Left cardiac atrium (tissue), 4 donors: ENCODE measurements at regions not wholly inside any gene's neighbourhood (a gene's known extent, or its start where the extent isn't known, plus 50 kb on each side); places are given as distances from the start of the nearest gene placed in this dataset.

Experiments used
- ATAC-seq, 2 donors: fragments of 200-7000 bp; cut with Tn5 transposase; one replicate each; pipeline ENCODE4 v1.9.1; 2020; ENCODE audit warnings: mild to moderate bottlenecking in 2 of 2, moderate library complexity in 2 of 2
- DNase-seq: peaks from one replicate; pipeline ENCODE4 v3.0.0-alpha.2; 2020
- intact Hi-C, 2 donors: fragments of 100-400 bp; cut with DNase I; formaldehyde crosslinking; loops; one replicate each; pipeline versions ENCODE4 v1.14.1 to v1.15.1; 2022 to 2023
- donor health status: DM: no; HTN: yes; CAD: no.
- donor health status: DM: no; HTN: yes; CAD: no; lungs with severe emphysema.
- donor health status: DM: yes; HTN: yes; CAD: no.
- donor health status: Dilated cardiomyopathy.

DNA sequence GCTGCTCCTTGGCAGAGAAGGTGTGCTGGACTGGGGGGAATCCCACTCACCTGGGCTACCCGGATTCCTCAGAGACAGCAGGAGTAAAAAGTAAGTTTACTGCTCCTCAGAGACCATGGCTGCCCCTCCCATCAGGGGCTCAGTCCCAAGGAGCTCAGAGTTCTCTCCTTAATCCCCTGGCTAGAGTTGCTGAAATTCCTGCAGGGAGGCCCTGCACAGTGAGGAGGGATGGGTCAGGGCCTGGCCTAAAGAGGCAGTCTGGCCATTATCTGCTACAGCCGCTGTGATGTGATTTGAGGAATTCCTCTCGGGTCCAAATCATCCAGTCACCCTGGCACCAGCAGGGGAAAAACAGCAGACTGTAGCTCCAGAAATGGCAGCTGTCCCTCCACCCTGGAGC lies 502.5 kb downstream of the PCDH17 start:
- DNase-seq (no peak), ATAC-seq (peak in 1 of 2 donors; percentile 34)
- intact Hi-C loops, result no loop called here

DNA sequence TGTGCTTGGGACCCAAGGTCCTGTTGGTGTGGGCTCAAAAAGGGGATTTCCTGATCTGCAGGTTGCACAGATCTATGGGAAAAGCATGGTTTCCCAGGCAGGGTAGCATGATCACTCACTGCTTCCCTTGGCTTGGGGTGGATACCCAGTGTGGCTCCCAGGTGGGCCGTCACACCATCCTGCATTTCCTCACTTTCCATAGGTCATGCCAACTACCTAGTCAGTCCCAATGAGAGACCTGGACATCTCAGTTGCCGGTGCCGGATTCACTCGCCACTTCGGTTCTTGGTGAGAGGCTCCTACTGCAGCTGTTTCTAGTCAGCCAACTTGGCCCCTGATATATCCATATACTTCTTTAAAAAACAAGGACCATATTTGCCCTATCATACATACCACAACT lies 503.0 kb downstream of the PCDH17 start:
- intact Hi-C loops, result no loop called here
- ATAC-seq (peak in 1 of 2 donors; percentile 12), DNase-seq (no peak)

DNA sequence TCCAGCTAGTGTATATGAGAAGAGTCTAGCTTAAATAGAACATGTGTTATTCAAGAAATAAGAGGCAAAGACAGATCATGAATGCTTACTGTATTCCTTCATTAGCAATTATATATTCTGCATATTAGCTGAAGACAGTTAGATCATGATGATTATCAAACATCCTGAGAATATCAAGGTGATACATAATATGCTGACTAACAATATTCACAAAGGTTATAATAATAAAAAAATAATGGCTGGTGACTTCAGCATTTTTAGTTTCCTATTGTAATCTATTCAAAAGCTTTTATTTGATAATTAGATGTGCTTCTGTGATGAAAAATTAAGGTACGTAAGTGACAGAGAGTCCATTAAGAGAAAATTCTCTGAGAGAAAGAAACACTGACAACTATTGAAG lies 511.4 kb downstream of the PCDH17 start:
- no peak for DNase-seq
- no peak for ATAC-seq
- intact Hi-C loops, result no loop called here

DNA sequence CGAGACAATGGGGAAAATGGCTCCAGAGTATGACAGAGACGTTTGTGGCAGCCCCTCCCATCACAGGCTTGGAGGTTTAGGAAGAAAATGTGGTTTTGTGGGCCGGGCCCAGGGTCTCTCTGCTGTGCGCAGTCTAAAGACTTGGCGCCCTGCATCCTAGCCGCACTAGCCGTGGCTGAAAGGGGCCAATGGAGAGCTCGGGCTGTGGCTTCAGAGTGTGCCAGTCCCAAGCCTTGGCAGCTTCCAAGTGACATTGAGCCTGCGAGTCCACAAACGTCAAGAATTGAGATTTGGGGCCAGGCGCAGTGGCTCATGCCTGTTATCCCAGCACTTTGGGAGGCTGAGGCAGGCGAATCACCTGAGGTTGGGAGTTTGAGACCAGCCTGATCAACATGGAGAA lies 513.1 kb downstream of the PCDH17 start:
- intact Hi-C loops, result no loop called here
- DNase-seq, result no peak
- ATAC-seq, result no peak

DNA sequence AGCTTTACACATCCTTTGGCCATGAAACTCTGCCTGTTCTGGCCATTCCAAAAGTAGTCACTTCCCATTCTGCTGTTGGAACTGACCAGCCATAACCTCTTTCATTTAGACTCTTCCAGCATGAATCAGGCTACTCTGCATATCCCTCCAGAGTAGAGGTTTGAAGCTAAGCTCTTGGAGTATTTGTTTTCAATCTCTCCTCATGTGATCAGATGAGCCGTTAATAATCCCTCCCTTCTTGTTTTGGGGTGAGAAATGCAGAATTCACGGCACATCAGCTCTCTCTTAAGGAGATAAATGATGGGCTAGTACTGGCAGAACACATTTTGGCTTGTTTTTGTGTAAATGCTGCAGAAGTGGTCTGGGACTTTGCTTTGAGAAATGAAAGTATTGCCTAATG lies 519.9 kb downstream of the PCDH17 start:
- intact Hi-C loops, result no loop called here
- ATAC-seq (no peak), DNase-seq (no peak)

DNA sequence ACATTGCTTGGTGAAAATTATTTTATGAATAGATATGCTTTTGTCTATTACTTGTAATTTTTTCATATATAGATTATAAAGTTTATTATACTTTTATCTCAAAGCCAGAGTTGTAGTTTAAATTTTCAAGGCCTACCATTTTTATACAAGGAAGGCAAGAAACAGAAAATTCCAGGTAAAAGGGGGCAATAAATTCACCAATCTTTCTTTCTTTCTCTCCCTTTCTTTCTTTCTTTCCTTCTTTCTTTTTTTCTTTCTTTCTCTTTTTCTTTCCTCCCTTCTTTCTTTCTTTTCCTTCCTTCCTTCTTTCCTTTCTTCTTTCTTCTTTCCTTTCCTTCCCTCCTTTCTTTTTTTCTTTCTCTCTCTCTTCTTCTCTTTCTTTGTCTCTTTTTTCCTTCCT lies 529.4 kb downstream of the PCDH17 start:
- intact Hi-C loops, result no loop called here
- ATAC-seq, result no peak
- no peak for DNase-seq

DNA sequence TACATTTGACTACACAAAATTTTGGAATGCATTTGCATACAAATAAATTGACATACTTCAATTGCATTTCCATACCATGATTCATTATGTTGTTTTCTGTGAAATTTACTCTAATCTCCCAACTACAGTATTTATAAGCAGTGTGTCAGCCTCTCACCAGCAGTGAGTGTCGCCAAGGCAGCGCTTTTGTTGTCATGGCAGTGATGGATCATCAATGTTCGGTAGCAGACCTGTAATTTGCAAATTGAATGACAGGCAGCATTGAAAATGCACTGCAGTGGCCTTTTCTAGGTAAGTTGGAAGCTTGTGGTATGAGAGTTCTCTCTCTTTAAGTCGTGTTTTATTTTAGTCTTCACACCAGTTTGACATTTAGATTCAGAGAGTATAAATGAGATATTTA lies 534.1 kb downstream of the PCDH17 start:
- DNase-seq, result no peak
- ATAC-seq, result no peak

DNA sequence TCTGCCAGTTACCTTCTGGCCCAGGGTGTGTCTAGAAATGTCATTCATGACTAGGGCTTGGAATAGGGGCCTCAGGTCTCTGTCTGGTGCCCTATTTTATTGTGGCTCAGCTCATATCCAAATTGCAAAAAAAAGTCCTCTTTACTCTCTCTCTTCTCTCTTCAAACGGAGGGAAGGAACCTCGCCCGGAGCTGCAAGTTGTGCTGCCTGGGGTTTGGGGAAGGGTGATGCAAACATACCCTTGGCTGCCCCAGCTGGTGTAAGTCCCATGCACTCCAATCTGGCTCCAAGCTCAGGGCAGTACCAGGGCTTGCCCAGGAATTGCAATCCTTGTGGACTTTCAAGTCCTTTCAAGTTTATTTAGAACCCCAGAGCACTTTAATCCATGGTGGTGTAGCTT lies 549.6 kb downstream of the PCDH17 start:
- no peak for ATAC-seq
- no peak for DNase-seq
- intact Hi-C loops, result no loop called here

More for the DNA sequence above, 534.1 kb downstream of the PCDH17 start:
- intact Hi-C loops, result no loop called here

DNA sequence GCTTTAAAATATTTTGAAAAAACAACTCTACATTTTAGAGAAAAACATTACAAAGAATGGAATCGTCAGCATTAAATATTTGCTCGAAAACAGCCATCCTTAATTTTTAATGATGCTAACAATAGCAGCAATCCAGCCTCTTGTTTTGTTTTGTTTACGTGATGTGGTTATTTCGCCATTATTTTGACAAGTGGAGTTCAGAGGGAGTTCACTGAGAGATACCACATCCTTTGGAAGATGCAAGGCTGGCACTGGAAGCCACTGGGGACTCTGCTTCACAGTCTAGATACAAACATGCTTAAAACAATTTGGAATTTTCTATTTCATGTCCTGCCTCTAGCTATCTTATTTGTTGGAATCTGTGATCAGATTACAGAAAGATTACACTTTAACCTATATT lies 556.3 kb downstream of the PCDH17 start:
- no peak for DNase-seq
- no peak for ATAC-seq
- intact Hi-C loops, result no loop called here

DNA sequence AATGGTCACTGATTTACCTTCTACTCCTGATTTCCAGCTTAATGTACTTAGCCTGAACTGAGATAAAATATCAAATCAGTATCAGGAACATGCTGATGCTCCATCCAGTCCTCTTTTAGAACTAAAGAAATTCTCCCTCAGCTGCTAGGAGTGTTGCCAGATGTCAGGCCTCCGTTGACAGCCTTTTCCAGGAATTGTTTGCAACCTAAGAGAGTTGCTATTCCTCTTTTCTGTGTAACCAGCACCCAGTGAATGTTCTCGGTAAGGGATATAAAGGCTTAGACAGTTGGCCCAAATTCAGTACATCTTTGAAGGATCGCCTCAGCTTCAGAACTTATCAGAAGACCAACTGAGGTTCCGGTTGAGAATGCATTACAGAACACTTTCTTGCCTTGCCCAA lies 559.0 kb downstream of the PCDH17 start:
- no peak for DNase-seq
- intact Hi-C loops, result no loop called here
- ATAC-seq, result peak in 1 of 2 donors; percentile 54

DNA sequence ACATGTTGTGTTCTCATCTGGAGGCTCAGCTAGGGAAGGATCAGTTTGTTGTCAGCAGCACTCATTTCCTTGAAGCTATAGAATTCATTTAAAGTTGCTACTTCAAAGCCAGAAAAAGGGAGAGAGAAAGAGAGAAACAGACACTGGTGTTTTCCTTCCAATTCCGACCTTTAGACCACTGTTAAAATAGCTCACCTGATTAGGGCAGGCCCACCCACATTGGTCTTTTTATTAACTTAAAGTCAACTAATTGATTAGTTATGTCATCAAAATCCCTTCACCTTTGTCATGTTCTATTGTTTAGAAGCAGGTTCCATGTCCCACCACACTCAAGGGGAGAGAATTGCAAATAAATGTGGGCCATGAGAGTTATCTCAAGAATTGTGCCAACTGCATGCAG lies 560.2 kb downstream of the PCDH17 start:
- no peak for ATAC-seq

DNA sequence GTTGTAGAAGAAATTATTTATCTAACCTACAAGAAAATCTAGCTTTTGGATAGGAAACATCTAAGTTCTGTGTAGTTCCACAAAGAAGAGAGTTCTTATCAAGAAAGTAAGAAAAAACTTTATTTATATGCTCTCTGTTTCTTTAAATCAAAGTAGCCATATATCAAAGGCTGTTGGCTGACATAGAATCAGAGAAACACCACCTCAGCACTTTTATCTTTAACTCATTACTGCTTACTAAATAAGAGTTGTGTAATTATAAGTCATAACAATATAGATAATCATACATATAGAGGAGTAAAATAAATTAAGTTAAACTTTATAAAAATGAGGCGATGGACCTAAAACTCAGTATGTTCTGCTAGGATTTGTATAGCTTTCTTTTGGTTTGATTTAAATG lies 570.6 kb downstream of the PCDH17 start:
- ATAC-seq, result no peak
- intact Hi-C loops, result no loop called here
- no peak for DNase-seq

More for the DNA sequence above, 560.2 kb downstream of the PCDH17 start:
- intact Hi-C loops, result no loop called here
- no peak for DNase-seq

DNA sequence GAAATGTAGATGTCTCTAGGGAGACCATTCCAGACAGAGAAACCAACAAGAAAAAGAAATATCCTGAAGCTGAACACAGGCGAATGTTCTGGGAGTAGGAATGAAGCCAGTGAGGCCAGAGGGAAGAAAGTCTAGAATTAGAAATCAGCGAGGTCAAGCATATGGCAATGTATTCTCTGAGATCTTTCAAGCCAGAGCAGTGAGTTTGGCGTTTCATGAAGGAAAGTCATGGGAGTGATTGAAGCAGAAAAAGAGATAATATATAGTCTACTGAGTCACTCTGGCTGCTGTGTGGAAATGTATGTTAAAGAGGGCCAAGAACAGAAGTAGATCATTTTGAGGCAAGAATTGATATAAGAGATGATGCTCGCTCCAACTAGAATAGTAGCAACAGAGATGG lies 576.0 kb downstream of the PCDH17 start:
- intact Hi-C loops, result no loop called here
- no peak for DNase-seq
- no peak for ATAC-seq

DNA sequence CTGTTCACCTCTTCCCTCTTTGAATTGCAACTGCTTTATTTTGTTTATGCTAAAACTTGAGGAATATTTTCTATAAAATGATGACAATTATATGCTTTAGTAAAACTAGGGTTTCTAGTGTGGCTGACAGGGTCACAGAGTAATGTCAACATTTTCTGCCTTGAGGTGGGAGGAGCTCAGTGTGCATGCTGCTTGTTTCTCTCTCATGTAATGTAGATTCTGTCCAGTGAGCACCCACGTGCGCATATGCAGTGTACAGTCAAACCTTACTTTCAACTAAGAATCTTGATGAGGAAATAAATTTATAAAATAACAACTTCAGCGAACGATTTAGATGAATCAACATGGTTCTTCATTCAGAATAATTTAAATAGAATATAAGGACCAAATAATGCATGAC lies 603.9 kb downstream of the PCDH17 start:
- ATAC-seq (no peak), DNase-seq (no peak)
- intact Hi-C loops, result no loop called here

DNA sequence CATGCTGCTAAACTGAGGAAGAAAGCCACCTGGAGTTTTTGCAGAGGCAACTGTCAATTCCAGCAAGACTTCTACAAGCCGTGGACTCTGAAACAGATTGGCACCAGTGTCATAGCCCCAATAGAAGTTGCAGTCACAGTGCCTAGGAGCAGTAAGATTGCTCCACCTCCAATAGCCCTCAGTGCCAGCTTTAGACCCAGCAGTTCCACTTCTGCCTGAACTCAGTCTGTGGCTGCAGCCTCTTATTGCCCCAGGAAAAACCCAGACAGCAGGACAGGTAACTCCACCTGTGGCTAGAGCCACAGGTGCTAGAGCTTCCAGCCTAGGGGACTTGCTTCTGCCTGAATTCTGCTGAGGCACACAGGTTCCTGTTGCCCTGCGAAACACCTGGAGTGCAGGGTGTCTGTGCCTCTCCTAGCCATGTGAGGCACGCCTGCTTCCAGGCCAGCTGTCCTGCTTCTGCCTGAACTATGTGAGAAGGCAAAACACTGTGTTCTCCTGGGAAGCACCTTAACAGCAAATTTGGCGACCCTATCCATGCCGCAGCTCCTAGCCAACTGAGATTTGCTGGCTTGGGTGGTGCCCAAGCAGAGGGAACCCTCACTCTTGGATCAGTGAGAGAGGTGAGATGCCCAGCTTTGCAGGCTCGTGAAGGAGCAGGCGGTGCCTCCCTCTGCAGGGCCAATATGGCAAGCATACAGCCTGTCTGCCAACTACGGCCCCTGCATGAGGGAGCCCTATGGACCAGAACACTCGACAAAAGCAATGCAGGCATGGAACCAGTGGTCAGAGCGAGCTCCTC lies 607.6 kb downstream of the PCDH17 start:
- intact Hi-C loops, result no loop called here
- DNase-seq, result no peak
- peak; percentile 11 to 62 for ATAC-seq

DNA sequence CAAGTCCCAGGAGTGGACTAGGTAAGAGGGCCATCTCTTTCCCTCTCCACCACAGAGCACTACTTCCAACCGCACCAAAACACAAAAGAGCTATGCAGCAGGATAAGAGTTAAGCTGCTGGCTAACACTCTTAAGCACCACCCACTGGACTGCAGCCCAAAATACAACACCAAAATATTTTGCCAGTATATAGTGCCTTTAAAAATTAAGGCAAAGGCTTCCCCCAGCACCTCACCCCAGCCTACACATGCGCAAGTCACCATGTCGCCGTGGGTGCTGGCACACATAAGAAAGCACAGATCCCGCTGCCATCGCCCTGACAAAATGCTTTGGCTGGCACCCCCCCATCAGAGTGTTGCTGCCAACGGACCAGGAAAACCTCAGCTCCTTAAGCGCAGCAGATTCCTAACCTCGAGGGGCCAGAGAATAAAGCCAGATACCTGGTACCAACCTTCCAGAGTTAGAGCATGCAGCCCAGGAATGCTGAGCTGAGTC lies 608.3 kb downstream of the PCDH17 start:
- intact Hi-C loops, result no loop called here
- ATAC-seq (peak; percentile 46 to 70), DNase-seq (no peak)

DNA sequence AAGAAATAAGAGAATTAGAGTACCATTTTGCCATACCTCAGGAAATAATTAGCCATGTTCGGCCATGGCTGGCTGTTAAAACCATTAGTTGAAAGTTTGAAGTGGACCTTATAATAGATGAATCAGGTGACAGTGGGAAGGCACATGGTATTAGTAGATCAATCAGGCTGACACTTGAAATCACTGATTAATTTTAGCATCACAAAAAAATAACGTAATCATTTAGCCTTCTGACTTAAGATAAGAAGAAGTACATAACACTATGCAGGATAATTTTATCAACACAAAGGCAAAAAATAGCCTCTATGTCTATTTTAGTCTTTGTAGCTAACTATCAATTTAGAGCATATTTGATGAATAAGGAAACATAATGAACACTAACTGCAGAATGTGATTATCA lies 615.5 kb downstream of the PCDH17 start:
- peak; percentile 16 to 50 for ATAC-seq
- intact Hi-C loops, result no loop called here

DNA sequence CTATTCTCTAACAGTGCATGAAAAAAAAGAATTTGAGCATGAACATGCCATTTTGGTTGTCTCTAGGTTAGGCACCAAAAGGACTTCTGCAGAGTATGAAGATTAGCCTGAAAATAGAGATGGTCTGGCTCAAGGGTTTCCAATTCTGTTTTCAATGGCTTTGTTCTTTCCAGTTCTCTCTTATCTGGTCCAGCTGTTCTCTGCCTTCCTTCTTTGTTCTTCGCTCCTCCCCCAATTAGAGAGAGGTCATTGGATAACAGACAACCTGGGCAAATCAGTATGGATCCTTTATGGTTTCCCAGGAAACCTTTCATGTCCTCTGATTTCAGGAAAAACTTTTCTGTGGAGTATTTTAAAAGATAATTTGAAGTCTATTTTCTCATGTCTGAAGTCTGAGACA lies 623.4 kb downstream of the PCDH17 start:
- no peak for DNase-seq
- ATAC-seq, result no peak
- intact Hi-C loops, result no loop called here

More for the DNA sequence above, 615.5 kb downstream of the PCDH17 start:
- no peak for DNase-seq

DNA sequence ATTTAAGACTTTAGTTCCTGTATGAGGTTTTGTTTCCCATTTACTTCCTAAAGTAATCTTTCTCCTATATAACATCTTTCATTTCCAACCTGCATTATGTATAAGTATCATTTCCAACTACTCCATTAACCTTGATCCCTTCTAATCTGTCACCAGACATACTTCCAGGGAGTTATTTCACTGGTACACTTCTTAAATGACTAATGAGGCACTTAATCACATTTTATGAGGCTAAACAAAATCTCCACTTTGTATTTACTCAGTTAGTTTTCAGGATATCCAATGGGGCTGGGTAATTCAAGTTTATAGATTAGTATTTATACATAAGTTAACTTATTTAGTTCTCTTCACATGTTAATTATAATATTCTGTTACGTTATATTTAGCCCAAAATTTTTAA lies 634.7 kb downstream of the PCDH17 start:
- ATAC-seq, result no peak
- intact Hi-C loops, result no loop called here
- DNase-seq, result no peak

DNA sequence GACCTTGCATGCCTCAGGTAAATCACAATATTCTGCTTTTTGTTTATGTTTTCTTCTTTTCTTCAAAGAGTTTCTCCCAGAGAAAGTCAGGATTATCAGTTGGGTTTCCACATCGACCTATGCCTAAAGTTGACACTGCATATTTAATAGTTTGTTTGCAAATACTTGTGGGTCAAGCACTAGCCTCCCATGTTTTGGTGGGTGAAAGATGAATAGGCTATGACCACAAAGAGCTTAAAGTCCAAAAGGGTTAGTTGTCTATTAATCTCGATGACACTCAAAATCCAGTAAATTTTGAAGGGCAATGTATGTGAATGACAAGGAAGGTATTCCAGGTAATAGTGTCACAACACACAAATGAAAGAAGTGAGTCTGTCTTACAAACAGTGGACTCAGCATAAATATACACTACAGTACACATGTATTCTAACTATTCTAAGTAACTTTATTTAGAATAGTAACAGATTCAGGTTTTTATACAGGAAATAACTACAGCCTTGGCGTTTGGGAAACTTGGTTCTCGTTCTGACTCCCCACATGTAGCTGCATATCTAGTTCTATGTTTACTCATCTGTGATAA lies 667.1 kb downstream of the PCDH17 start:
- ATAC-seq, result no peak
- intact Hi-C loops, result no loop called here
- no peak for DNase-seq

DNA sequence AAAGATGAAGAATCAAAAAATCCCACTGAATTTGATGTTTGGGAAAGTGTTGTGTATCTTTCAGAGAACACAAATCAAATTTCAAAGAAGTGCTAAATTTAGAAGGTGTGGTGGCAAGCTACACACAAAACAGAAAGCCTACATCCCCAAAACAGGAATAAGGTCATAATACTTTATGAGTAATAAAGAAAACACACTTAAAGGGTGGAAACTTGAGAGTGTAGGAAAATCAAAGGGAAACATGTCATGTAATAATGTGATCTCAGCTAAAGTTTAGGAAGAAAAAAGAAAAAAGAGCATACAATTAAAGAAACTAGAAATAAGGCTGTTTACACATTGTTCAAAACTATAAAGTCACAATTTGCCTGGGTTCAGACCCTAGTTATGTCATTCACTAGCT lies 668.7 kb downstream of the PCDH17 start:
- ATAC-seq (no peak), DNase-seq (no peak)
- intact Hi-C loops, result no loop called here
